H1 (cell line): ENCODE measurements at regions not wholly inside any gene's neighbourhood (a gene's known extent, or its start where the extent isn't known, plus 50 kb on each side); places are given as distances from the start of the nearest gene placed in this dataset.

Experiments
- CTCF ChIA-PET: fragments of 300-600 bp; sonication (Branson Sonifier 250); formaldehyde crosslinking; loops from one replicate; lab custom pipeline; 2021; ENCODE audit not compliant: partially characterized antibody; lab: Charles Lee
- POLR2A ChIA-PET: fragments of 300-600 bp; sonication (Branson Sonifier 250); formaldehyde crosslinking; loops from one replicate; lab custom pipeline; 2021; ENCODE audit warnings: inconsistent platforms; ENCODE audit not compliant: partially characterized antibody; lab: Charles Lee
- DNase-seq, 2 experiments: peaks; one replicate each; pipeline versions ENCODE4 v3.0.0 to v3.0.0-alpha.2; 2010 to 2022; ENCODE audit warnings: low spot score in 2 of 2, low read depth in 1 of 2, mixed read lengths in 1 of 2
- FAIRE-seq: peaks from 2 replicates; lab custom pipeline; 2011; peaks lifted over from hg19 to GRCh38; lab: Jason Lieb, UNC
- H2AFZ ChIP-seq: 2 replicates; pipeline ENCODE4 v1.8.1; 2012; ENCODE audit warnings: low read length, inconsistent platforms
- H2AK5ac ChIP-seq: 2 replicates; pipeline ENCODE4 v1.6.1; 2013; ENCODE audit warnings: low read depth, low read length
- H2BK120ac ChIP-seq: replicated peaks from 2 replicates; pipeline ENCODE3; 2013; ENCODE audit warnings: low read depth, low read length, inconsistent platforms
- H2BK12ac ChIP-seq: 2 replicates; pipeline ENCODE4 v1.6.1; 2013; ENCODE audit warnings: low read depth, low read length
- H2BK15ac ChIP-seq: 2 replicates; pipeline ENCODE4 v1.6.1; 2013; ENCODE audit warnings: low read length
- H2BK20ac ChIP-seq: 2 replicates; pipeline ENCODE4 v1.6.1; 2013; ENCODE audit warnings: low read length
- H2BK5ac ChIP-seq: 2 replicates; pipeline ENCODE4 v1.6.1; 2013; ENCODE audit warnings: low read depth, low read length
- H3K14ac ChIP-seq: 2 replicates; pipeline ENCODE4 v1.6.1; 2013; ENCODE audit warnings: inconsistent platforms; ENCODE audit not compliant: insufficient read length
- H3K18ac ChIP-seq: 2 replicates; pipeline ENCODE4 v1.6.1; 2013; ENCODE audit warnings: low read length; ENCODE audit errors: extremely low read depth
- H3K23ac ChIP-seq: 2 replicates; pipeline ENCODE4 v1.6.1; 2013; ENCODE audit warnings: inconsistent platforms; ENCODE audit not compliant: insufficient read length
- H3K23me2 ChIP-seq: 2 replicates; pipeline ENCODE4 v1.6.1; 2013; ENCODE audit warnings: low read depth, low read length
- H3K27ac ChIP-seq: 2 replicates; pipeline ENCODE4 v1.6.1; 2011; ENCODE audit warnings: low read depth, low read length, inconsistent platforms
- H3K27me3 ChIP-seq, 4 experiments: replicated peaks in 1 of 4; 1 replicate in 1 of 4; 2 replicates in 3 of 4; pipeline versions ENCODE4 v1.6.1 to v1.8.1; 2011 to 2013; ENCODE audit warnings: low read length in 3 of 4, mild to moderate bottlenecking in 3 of 4, inconsistent platforms in 2 of 4, mixed read lengths in 2 of 4, moderate library complexity in 1 of 4; ENCODE audit not compliant: control insufficient read depth in 3 of 4, insufficient read depth in 3 of 4; ENCODE audit errors: extremely low read depth in 1 of 4
- H3K36me3 ChIP-seq, 4 experiments: 2 replicates each; pipeline versions ENCODE4 v1.6.1 to v1.8.1; 2011 to 2013; ENCODE audit warnings: mild to moderate bottlenecking in 4 of 4, low read length in 3 of 4, moderate library complexity in 2 of 4, control low read depth in 1 of 4, inconsistent platforms in 1 of 4; ENCODE audit not compliant: insufficient read depth in 4 of 4, control insufficient read depth in 2 of 4
- H3K4ac ChIP-seq: replicated peaks from 2 replicates; pipeline ENCODE3; 2013; ENCODE audit warnings: low read length, low read depth, mixed read lengths, inconsistent platforms; ENCODE audit not compliant: insufficient read length
- H3K4me1 ChIP-seq, 4 experiments: replicated peaks in 1 of 4; 1 replicate in 1 of 4; 2 replicates in 3 of 4; pipeline versions ENCODE4 v1.6.1 to v1.8.1; 2011 to 2013; ENCODE audit warnings: low read length in 3 of 4, inconsistent platforms in 2 of 4, mixed read lengths in 1 of 4; ENCODE audit not compliant: insufficient read depth in 4 of 4, control insufficient read depth in 3 of 4
- H3K4me2 ChIP-seq, 2 experiments: 2 replicates each; pipeline versions ENCODE4 v1.6.1 to v1.8.1; 2011 to 2013; ENCODE audit warnings: low read depth in 2 of 2, low read length in 2 of 2, control low read depth in 1 of 2, inconsistent platforms in 1 of 2, mild to moderate bottlenecking in 1 of 2; ENCODE audit not compliant: insufficient read depth in 1 of 2
- H3K4me3 ChIP-seq, 4 experiments: fragments of 200-600, 300-600 bp in 1 of 4; sonication (generic), shearing (Covaris generic), sonication (Bioruptor Twin) in 1 of 4; 2 replicates each; pipeline versions ENCODE4 v1.5.1 to v1.8.1; 2011 to 2016; ENCODE audit warnings: low read length in 4 of 4, low read depth in 3 of 4, control low read depth in 2 of 4, inconsistent platforms in 2 of 4, mild to moderate bottlenecking in 2 of 4, mixed read lengths in 1 of 4, moderate library complexity in 1 of 4; ENCODE audit not compliant: insufficient read depth in 2 of 4; ENCODE audit errors: extremely low read depth in 1 of 4
- H3K56ac ChIP-seq: replicated peaks from 2 replicates; pipeline ENCODE3; 2013; ENCODE audit warnings: low read depth, mild to moderate bottlenecking, mixed read lengths, low read length, inconsistent platforms; ENCODE audit not compliant: insufficient read length
- H3K79me1 ChIP-seq: 2 replicates; pipeline ENCODE4 v1.6.1; 2013; ENCODE audit warnings: low read depth, low read length, control low read depth
- H3K79me2 ChIP-seq, 2 experiments: 2 replicates each; pipeline versions ENCODE4 v1.6.1 to v1.8.1; 2012 to 2013; ENCODE audit warnings: low read length in 2 of 2, mild to moderate bottlenecking in 2 of 2, inconsistent platforms in 1 of 2; ENCODE audit not compliant: insufficient read depth in 2 of 2, control insufficient read depth in 1 of 2
- H3K9ac ChIP-seq, 4 experiments: replicated peaks in 1 of 4; 1 replicate in 1 of 4; 2 replicates in 3 of 4; pipeline versions ENCODE4 v1.6.1 to v1.8.1; 2011 to 2013; ENCODE audit warnings: low read depth in 3 of 4, low read length in 3 of 4, control low read depth in 2 of 4, mild to moderate bottlenecking in 2 of 4, moderate library complexity in 2 of 4, inconsistent platforms in 1 of 4; ENCODE audit errors: extremely low read depth in 1 of 4
- H3K9me3 ChIP-seq, 2 experiments: 2 replicates each; pipeline versions ENCODE4 v1.6.1 to v1.8.1; 2012 to 2013; ENCODE audit warnings: mild to moderate bottlenecking in 2 of 2, moderate library complexity in 2 of 2, control low read depth in 1 of 2, inconsistent platforms in 1 of 2, low read depth in 1 of 2, low read length in 1 of 2, mixed read lengths in 1 of 2; ENCODE audit not compliant: insufficient read depth in 2 of 2
- H4K20me1 ChIP-seq, 2 experiments: replicated peaks in 1 of 2; 2 replicates each; pipeline versions ENCODE3 to v1.8.1; 2011 to 2013; ENCODE audit warnings: inconsistent platforms in 2 of 2, low read length in 2 of 2, mild to moderate bottlenecking in 1 of 2; ENCODE audit not compliant: insufficient read depth in 2 of 2, control insufficient read depth in 1 of 2
- H4K5ac ChIP-seq: 2 replicates; pipeline ENCODE4 v1.6.1; 2013; ENCODE audit warnings: low read length, low read depth, mixed read lengths, inconsistent platforms; ENCODE audit not compliant: insufficient read length
- H4K8ac ChIP-seq: 2 replicates; pipeline ENCODE4 v1.8.0; 2013; ENCODE audit warnings: mild to moderate bottlenecking, moderate library complexity, low read length, inconsistent platforms; ENCODE audit not compliant: insufficient read depth; ENCODE audit errors: extremely low read depth
- H4K91ac ChIP-seq: replicated peaks from 2 replicates; pipeline ENCODE3; 2013; ENCODE audit warnings: low read length, mixed read lengths, inconsistent platforms; ENCODE audit not compliant: insufficient read length
- EP300 ChIP-seq, 2 experiments: IDR thresholded peaks; 1 replicate in 1 of 2; 2 replicates in 1 of 2; pipeline ENCODE4 v1.6.1; 2011 to 2012; ENCODE audit warnings: low read depth in 2 of 2, low read length in 2 of 2, mild to moderate bottlenecking in 2 of 2, borderline replicate concordance in 1 of 2, inconsistent platforms in 1 of 2, moderate library complexity in 1 of 2
- TAF7 ChIP-seq: optimal IDR thresholded peaks from 2 replicates; pipeline ENCODE3; 2011; ENCODE audit warnings: low read depth, mild to moderate bottlenecking, inconsistent platforms, low read length, moderate library complexity, borderline replicate concordance
- YY1 ChIP-seq: IDR thresholded peaks from 2 replicates; pipeline ENCODE4 v1.6.1; 2011; ENCODE audit warnings: low read depth, mild to moderate bottlenecking, low read length
- WGBS, 2 experiments: shearing (Covaris generic) in 1 of 2; methylation state at CpG; one replicate each; pipeline versions ENCODE4 v1.1.6 to v1.1.7; 2013 to 2015; ENCODE audit warnings: low lambda C conversion rate in 2 of 2, mixed read lengths in 2 of 2, inconsistent platforms in 1 of 2, low coverage in 1 of 2, missing lambda C conversion rate in 1 of 2; ENCODE audit not compliant: insufficient replicate concordance in 2 of 2, insufficient coverage in 1 of 2, insufficient read length in 1 of 2; ENCODE audit errors: extremely low coverage in 1 of 2, missing lambda C conversion rate in 1 of 2; 5-methylcytosine and 5-hydroxymethylcytosine counted together

DNA sequence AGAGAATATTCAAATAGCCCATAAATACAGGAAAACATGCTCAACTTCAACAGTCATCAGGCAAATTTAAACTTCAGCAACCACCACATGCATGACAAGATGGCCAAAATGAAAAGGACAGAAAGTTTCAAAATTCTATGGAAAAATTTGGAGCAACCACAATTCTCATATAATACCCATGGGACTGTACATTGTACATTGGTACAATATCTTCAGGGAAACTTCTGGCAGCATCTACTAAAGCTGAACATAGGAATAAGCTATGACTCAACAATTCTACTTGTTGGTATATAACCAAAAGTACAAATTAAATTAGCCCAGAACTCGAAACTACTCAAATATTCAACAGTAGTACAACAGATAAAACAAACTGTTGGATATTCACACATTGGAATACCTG, 847.6 kb downstream of the TBL1XR1 start:
- H2BK15ac ChIP-seq: no peak overlapping the region
- H3K27ac ChIP-seq: no peak overlapping the region
- FAIRE-seq (no peak), DNase-seq (no peak)
- H2BK20ac ChIP-seq: no peak overlapping the region
- no peaks in the 10 kb centered on the region for H3K36me3 ChIP-seq
- no peak overlapping the region for H3K4me3 ChIP-seq
- H3K56ac ChIP-seq: no peak overlapping the region
- no peak overlapping the region for H2BK5ac ChIP-seq
- no peak overlapping the region for H4K5ac ChIP-seq
- H3K23me2 ChIP-seq: no peaks in the 10 kb centered on the region
- no peak overlapping the region for H3K23ac ChIP-seq
- no peak overlapping the region for H3K4ac ChIP-seq
- H3K14ac ChIP-seq: no peak overlapping the region
- no peak overlapping the region for H2BK12ac ChIP-seq
- POLR2A ChIA-PET: no interaction called here
- no peak overlapping the region for H2AK5ac ChIP-seq
- TF ChIP-seq EP300 (IDR thresholded peaks at IDR 0.05; ENCODE audit: borderline replicate concordance in 1 of 2, low read depth in 2 of 2, low read length in 2 of 2): no peak
- no peak for TF ChIP-seq TAF7
- no peak for TF ChIP-seq YY1
- WGBS, 2 experiments: 96% methylated on average over 1 of the region's 1 CpG; no CpG with 5 or more reads in 1 of the 2 experiments
- H4K20me1 ChIP-seq: no peaks in the 10 kb centered on the region
- H3K18ac ChIP-seq: no peak overlapping the region
- no peak overlapping the region for H3K9ac ChIP-seq
- H3K9me3 ChIP-seq: no peaks in the 10 kb centered on the region
- no peak overlapping the region for H2BK120ac ChIP-seq
- H2AFZ ChIP-seq: no peak overlapping the region
- H3K4me2 ChIP-seq: no peak overlapping the region
- no peak overlapping the region for H4K91ac ChIP-seq
- H3K27me3 ChIP-seq: no peaks in the 10 kb centered on the region
- peaks cover 2% of the 10 kb centered on the region; the same call in 1 of the 2 replicates for H3K79me1 ChIP-seq
- H3K4me1 ChIP-seq: peaks cover 0 to 4% (median 0%) of the 10 kb centered on the region in 4 experiments; a peak in 2 of 7 replicates
- peaks cover 0 to 49% of the 10 kb centered on the region in 2 experiments; a peak in 2 of 4 replicates for H3K79me2 ChIP-seq
- H4K8ac ChIP-seq: no peak overlapping the region
- CTCF ChIA-PET: interaction anchor here (1.3 kb wide), 1 partner anchor 9 kb away, joined by 5 read pairs; no protein-coding TSS in a partner anchor
